Stimulated activated CD4-positive, alpha-beta T cell treated with anti-CD3 and anti-CD28 coated beads, TNF-alpha, amount 100 ng/mL, for 1 hour (primary cell): ENCODE measurements at regions not wholly inside any gene's neighbourhood (a gene's known extent, or its start where the extent isn't known, plus 50 kb on each side); places are given as distances from the start of the nearest gene placed in this dataset.
"Not testable (repeated sequence)": the region's sequence is repeated elsewhere in the genome, so short reads cannot be mapped to it uniquely, and the experiment has no call there.

Experiments used
- DNase-seq, 3 donors: peaks; one replicate each; pipeline ENCODE4 v3.0.0-alpha.2; 2020; ENCODE audit warnings: low read depth in 3 of 3, low spot score in 1 of 3

- no peak for DNase-seq
These were observed 286.3 kb upstream of the TMEFF2 start for GRCh38 chr2:192480984-192481383.

- no peak for DNase-seq
These were observed 278.6 kb upstream of the TMEFF2 start for GRCh38 chr2:192473331-192473730.

- DNase-seq: no peak
These were observed 277.2 kb upstream of the TMEFF2 start for GRCh38 chr2:192471982-192472381.

DNA sequence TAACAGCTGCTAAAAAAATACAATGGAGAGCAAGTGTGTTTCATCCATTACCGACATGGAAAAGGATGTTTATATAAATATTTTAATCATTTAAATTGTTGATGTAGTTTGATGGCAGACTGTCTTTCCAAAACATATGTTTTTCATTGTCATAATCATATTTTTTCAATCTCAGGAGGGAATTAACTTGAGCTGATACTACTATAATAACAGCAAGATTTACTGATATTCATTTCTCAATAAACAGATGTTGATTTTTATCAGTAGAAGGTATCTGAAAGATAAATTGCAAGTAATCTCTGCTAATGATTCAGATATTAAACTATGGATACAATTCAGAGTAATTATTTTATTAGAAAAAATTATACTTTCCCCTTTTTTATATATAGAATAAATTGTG is 274.9 kb upstream of the TMEFF2 start:
- no peak for DNase-seq

DNA sequence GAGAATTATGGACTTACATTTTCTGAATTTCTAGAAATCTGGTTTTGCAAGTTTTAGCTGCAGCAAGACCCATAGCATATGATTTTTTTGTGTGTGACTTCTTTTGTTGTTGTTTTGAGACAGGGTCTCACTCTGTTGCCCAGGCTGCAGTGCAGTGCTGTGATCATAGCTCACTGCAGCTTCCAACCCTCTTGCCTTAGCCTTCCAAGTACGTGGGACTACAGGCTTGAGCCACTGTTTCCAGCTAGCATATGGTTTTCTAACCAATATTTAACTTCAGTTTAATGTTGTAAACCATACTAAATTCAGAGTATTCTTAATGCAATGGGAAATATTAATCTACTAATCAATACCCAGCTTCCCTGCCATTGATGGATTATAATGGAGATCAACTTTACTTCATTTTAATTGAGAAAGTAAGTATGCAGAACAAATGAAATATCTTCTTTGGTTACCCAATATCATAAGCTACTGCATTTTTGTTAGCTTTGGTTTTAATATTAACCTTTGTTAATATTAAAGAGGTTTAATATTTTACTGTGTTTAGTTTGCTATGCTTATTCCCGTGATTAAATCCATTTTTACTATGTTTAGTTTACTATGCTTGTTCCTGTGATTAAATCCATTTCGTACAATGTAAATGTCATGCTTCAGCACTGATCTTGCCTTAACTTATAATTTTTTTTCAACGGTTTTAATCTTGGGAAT is 273.4 kb upstream of the TMEFF2 start:
- no peak for DNase-seq

DNA sequence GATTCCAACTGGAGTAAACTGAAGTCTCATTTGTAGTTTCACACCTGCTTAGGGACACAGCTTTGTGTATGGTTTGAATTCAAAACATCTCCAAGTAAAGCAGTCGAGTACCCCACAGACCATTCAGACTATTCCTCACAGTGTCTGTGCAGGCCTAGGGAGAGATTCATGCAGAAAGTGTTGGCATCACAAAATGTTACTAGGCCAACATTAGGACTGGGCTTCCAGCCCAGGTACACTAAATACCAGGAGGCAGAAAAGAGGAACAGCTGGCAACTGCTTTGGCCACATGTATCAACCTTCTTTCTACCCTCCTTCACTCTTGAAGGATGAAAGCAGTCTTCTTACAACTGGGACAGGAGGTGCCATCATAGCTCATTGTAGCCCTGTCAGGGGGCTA is 270.4 kb upstream of the TMEFF2 start:
- DNase-seq: no peak

DNA sequence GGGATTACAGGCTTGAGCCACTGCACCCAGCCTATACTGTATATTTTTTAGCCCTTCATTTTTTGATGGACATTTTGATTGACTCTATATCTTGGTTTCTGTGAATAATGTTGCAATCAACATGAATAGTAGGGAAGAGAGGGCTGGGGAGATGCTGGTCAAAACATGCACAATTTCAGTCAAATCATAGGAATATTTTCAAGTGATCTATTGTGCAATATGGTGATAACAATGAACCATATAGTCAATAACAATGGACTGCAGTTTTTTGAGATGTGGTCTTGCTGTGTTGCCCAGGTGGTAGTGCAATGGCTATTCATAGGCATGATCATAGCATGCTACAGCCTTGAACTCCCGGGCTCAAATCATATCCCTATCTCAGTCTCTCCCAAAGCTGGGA is 264.7 kb upstream of the TMEFF2 start:
- no peak for DNase-seq

DNA sequence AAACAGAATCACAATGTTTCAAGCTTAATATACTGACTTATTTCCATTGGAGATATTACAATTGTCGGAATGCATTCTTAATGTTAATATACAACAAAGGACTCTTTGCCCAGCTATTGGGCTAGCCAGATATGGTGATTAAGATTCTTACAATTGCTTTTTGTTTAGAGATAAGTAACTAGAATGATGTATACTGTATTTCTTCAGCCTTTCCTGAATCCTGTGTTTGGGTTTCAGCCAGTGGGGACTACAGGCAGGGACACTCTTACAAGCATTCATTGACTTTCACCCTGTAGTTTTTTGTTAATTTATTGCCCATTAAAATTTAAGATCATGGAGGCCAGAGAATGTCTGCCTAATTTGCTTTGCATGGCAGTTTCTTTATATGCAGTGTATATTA is 254.1 kb upstream of the TMEFF2 start:
- no peak for DNase-seq

DNA sequence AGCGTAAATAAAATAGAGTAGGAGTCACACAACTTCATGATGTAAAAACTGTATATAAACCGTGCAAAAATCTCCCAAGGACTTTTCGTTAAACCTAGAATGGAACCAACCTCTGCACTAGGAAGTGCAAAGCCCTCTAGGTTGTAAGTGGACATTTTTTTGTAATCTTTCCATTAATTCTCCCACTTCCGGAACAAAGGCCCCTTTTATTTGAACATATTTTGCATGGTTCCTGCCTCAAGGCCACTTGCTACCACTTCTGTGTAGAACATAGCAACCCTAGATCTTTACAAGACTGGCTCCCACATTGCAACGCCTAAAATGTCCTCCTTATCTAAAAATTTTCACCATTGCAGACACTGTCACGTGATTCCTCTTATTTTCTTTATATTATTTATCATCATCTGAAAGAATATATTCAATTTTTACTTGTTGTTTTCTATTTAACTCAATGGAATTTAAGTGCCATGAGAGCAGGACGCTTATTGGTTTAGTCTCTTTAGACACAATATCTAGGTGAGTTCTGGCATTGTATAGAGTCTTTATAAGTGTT is 249.6 kb upstream of the TMEFF2 start:
- DNase-seq: no peak

- no peak for DNase-seq
These were observed 249.1 kb upstream of the TMEFF2 start for GRCh38 chr2:192443831-192444230.

DNA sequence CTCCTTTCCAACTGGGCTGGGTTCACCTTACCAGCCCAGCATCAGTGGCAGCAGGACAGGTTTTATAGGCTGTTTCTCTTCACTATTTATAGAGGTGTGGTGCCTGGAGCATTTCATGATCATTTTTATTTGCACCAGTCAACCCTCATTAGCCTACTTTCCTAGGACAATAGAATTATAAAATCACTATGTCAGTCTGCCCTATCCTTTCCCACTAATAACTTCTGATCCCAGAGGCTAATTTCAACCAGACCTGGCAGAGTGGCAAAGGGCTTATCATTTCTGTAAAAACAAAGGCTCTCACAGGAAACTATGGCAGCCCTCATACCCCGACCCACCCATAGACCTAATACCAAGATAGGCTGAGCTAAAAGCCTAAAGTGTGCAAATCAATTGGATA is 243.5 kb upstream of the TMEFF2 start:
- DNase-seq: no peak

DNA sequence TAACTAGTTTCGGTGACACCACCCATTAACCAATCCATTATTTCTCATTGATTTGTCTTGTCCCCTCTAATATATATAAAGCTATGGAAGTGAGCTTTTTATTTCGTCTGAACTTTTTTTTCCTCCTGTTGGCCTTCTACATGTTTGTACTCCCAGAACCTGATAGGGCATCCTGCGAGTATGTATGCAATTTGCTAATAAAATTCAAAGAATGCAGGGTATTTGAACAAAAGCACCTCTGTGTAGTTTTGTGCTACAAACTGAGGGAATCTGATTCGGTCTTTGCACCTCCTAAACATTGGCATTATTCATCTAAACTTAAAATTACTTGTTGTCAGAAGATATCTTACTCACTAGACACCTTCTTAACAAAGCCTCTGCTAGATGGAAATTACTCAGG is 242.9 kb upstream of the TMEFF2 start:
- no peak for DNase-seq

GRCh38 chr2:192424243-192424642 is 229.5 kb upstream of the TMEFF2 start:
- no peak for DNase-seq

DNA sequence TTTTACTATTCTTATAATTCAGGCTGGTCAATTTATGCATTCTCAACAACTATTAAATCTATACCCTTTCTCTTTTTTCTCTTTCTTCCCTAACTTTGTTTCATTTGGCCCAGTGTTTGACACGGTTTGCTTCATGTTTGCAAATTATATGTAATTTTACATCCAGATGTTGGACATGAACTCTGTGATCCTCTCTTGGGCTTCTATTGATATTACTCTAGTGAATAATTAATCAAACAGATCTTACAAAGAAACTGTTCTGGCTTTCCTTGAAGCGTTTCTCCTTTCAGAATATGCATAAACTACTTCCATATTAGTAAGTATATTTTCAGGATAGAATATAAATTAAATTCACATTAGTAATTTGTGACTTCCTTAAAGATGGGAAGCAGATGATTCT is 225.1 kb upstream of the TMEFF2 start:
- no peak for DNase-seq

- DNase-seq: no peak
These were observed 221.3 kb upstream of the TMEFF2 start for GRCh38 chr2:192416060-192416459.

- no peak for DNase-seq
These were observed 220.1 kb upstream of the TMEFF2 start for GRCh38 chr2:192414794-192415193.

DNA sequence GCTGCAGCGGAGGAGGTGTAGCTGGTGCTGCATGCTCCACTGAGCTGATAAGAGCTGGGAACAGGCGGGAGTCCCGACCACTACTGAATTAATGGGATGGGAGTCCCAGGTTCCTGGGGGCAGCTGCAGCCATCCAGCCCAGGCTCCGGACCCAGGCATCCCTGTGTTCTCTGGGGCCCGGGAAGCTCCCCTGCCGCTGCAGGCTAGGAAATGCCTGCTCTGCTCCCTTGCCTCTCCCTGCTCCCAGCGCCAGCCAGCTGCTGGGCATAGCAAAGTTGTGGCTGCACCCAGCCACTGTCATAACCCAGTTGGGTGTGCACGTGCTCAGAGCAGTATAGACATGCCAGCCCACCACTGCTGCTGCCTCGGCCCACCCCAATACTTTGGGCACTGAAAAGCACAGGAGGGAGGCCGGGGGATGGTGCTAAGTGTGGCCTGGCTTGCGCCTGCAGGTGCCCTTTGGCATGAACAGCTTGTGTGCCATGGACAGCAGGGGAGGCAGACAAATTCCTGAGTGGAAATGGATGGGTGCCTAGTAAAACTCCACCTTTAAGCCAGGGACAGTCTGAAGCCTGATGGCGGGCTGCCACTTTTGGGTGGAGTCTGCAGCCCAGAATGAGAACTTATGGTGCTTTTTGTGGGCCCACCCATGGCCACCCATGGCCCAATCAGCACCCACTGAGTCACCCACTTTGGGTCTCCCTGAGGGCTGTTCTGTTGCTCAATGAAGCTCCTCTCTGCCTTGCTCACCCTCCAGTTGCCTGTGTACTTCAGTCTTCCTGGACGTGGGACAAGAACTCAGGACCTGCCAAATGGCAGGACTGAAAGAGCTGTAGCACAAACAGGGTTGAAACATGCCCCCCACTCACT is 219.3 kb upstream of the TMEFF2 start:
- no peak for DNase-seq

GRCh38 chr2:192412866-192413265 is 218.1 kb upstream of the TMEFF2 start:
- not testable (repeated sequence) for DNase-seq

DNA sequence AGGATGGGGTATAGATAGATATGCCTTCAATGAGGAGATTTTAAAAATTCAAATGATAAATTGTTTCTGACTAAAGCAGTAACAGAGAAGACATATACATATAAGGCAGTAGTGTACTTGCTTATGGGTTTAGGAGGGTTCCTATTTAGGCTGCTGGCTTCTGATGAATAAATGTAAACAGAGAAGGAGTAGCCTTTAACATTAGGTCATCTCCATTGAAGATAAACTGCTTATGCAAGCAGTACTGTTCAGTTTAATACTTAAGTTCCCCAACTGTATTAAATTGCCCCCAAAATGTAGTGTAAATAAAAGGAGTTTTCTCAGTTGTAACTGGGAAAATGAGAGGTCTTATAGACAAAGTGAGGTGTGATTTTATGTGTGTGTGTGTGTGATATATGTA is 217.7 kb upstream of the TMEFF2 start:
- no peak for DNase-seq

DNA sequence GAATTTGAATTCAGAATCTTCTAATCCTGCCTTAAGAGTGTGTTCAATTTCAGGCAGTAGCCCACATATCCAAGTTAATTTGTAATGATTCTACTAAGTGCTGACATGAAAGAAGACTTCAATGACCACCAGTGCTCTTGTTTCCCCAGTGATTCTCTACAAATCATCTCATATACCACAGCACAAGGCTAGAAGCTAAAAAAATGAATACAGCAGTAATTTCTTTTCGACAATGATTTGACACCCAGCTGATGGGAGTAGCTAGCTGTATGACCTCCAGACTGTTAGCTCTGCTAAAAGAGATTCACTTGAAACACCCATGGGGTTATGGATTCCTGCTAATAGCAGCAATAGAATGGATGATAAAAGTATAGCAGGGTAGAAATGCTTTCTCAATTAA is 217.0 kb upstream of the TMEFF2 start:
- no peak for DNase-seq

GRCh38 chr2:192410319-192410718 is 215.6 kb upstream of the TMEFF2 start:
- no peak for DNase-seq

DNA sequence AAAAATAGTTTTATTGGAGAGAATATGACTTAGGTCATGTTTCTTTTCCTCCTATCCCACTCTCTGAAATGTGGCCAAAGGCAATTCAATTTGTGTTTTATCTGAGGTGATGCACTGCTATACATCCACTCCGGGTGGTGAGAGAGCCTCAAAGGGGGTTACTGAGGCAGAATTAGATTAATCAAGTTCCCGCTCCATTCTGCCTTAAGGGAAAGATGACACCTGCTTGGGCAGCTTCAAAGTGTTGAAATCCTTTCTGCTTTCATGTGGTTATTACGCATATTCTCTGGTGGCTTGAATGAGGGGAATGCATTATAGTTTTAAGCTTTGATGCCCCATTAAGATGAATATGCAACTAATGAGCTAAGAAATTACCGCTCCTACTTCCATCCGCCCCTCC is 213.0 kb upstream of the TMEFF2 start:
- DNase-seq: no peak
